IPS-NIHi7 (cell line): ENCODE measurements at regions not wholly inside any gene's neighbourhood (a gene's known extent, or its start where the extent isn't known, plus 50 kb on each side); places are given as distances from the start of the nearest gene placed in this dataset.

Experiments
- DNase-seq: peaks from one replicate; pipeline ENCODE4 v3.0.0; 2012; ENCODE audit warnings: mixed read lengths; ENCODE audit errors: extremely low spot score

GRCh38 chr1:58136387-58136786, 410.1 kb downstream of the OMA1 start:
- DNase-seq = no peak

GRCh38 chr1:58135821-58136321, 410.7 kb downstream of the OMA1 start:
- no peak for DNase-seq

GRCh38 chr1:58133562-58133961, 413.0 kb downstream of the OMA1 start:
- no peak for DNase-seq

GRCh38 chr1:58123051-58123450, 423.5 kb downstream of the OMA1 start:
- no peak for DNase-seq

GRCh38 chr1:58119971-58120370, 426.6 kb downstream of the OMA1 start:
- DNase-seq = no peak

GRCh38 chr1:58116284-58116683, 430.2 kb downstream of the OMA1 start:
- DNase-seq = no peak

GRCh38 chr1:58109646-58110200, 436.8 kb downstream of the OMA1 start:
- no peak for DNase-seq

GRCh38 chr1:58108783-58109182, 437.7 kb downstream of the OMA1 start:
- no peak for DNase-seq

- no peak for DNase-seq
Observed at GRCh38 chr1:58107943-58108342, 438.6 kb downstream of the OMA1 start.

GRCh38 chr1:58104960-58105359, 441.6 kb downstream of the OMA1 start:
- DNase-seq = no peak

- no peak for DNase-seq
Observed at GRCh38 chr1:58096714-58097113, 449.8 kb downstream of the OMA1 start.

- no peak for DNase-seq
Observed at GRCh38 chr1:58095183-58095582, 451.3 kb downstream of the OMA1 start.

GRCh38 chr1:58094221-58094620, 452.3 kb downstream of the OMA1 start:
- no peak for DNase-seq

GRCh38 chr1:58090640-58091039, 455.9 kb downstream of the OMA1 start:
- no peak for DNase-seq

GRCh38 chr1:58089898-58090534, 456.5 kb downstream of the OMA1 start:
- DNase-seq = no peak

- DNase-seq = no peak
Observed at GRCh38 chr1:58084266-58084665, 462.3 kb downstream of the OMA1 start.

GRCh38 chr1:58082596-58082995, 463.9 kb downstream of the OMA1 start:
- DNase-seq = no peak

GRCh38 chr1:58076258-58076657, 470.3 kb downstream of the OMA1 start:
- DNase-seq = no peak

GRCh38 chr1:58075188-58075578, 471.3 kb downstream of the OMA1 start:
- DNase-seq = no peak

GRCh38 chr1:58072450-58072849, 474.1 kb downstream of the OMA1 start:
- no peak for DNase-seq

- no peak for DNase-seq
Observed at GRCh38 chr1:58067082-58067481, 479.4 kb downstream of the OMA1 start.

- peak; percentile 69 for DNase-seq
Observed at GRCh38 chr1:58065520-58065919, 481.0 kb downstream of the OMA1 start.

GRCh38 chr1:58064166-58064565, 482.4 kb downstream of the OMA1 start:
- DNase-seq = no peak

GRCh38 chr1:58063095-58063494, 483.4 kb downstream of the OMA1 start:
- DNase-seq = no peak
